HK-2 (cell line): ENCODE measurements at regions not wholly inside any gene's neighbourhood (a gene's known extent, or its start where the extent isn't known, plus 50 kb on each side); places are given as distances from the start of the nearest gene placed in this dataset.
"Not testable (repeated sequence)": the region's sequence is repeated elsewhere in the genome, so short reads cannot be mapped to it uniquely, and the experiment has no call there.

Experiments used
- DNase-seq: peaks from one replicate; pipeline ENCODE4 v3.0.0-alpha.2; 2018; ENCODE audit not compliant: unreplicated experiment

- not testable (repeated sequence) for DNase-seq
Observed at GRCh38 chr5:12660279-12661107, 756.2 kb upstream of the CTNND2 start.

GRCh38 chr5:12659686-12660085 lies 755.4 kb upstream of the CTNND2 start:
- DNase-seq: no peak

- DNase-seq: no peak
Observed at GRCh38 chr5:12658871-12659446, 754.7 kb upstream of the CTNND2 start.

GRCh38 chr5:12657914-12658474 lies 753.7 kb upstream of the CTNND2 start:
- DNase-seq: not testable (repeated sequence)

- DNase-seq: no peak
Observed at GRCh38 chr5:12655675-12656074, 751.4 kb upstream of the CTNND2 start.

- no peak for DNase-seq
Observed at GRCh38 chr5:12652201-12652600, 748.0 kb upstream of the CTNND2 start.

GRCh38 chr5:12648558-12648957 lies 744.3 kb upstream of the CTNND2 start:
- DNase-seq: no peak

GRCh38 chr5:12647613-12648012 lies 743.4 kb upstream of the CTNND2 start:
- DNase-seq: no peak

- no peak for DNase-seq
Observed at GRCh38 chr5:12645582-12645981, 741.3 kb upstream of the CTNND2 start.

- DNase-seq: no peak
Observed at GRCh38 chr5:12636209-12636608, 732.0 kb upstream of the CTNND2 start.

- no peak for DNase-seq
Observed at GRCh38 chr5:12626556-12626955, 722.3 kb upstream of the CTNND2 start.

- DNase-seq: no peak
Observed at GRCh38 chr5:12625667-12626263, 721.5 kb upstream of the CTNND2 start.

- no peak for DNase-seq
Observed at GRCh38 chr5:12624776-12625560, 720.7 kb upstream of the CTNND2 start.

- DNase-seq: no peak
Observed at GRCh38 chr5:12623408-12623807, 719.2 kb upstream of the CTNND2 start.

- DNase-seq: no peak
Observed at GRCh38 chr5:12616093-12616492, 711.8 kb upstream of the CTNND2 start.

GRCh38 chr5:12615141-12615820 lies 711.0 kb upstream of the CTNND2 start:
- DNase-seq: no peak

- DNase-seq: no peak
Observed at GRCh38 chr5:12614608-12615007, 710.4 kb upstream of the CTNND2 start.

GRCh38 chr5:12611132-12611531 lies 706.9 kb upstream of the CTNND2 start:
- DNase-seq: no peak

GRCh38 chr5:12607817-12608216 lies 703.6 kb upstream of the CTNND2 start:
- DNase-seq: not testable (repeated sequence)

GRCh38 chr5:12592228-12592627 lies 688.0 kb upstream of the CTNND2 start:
- DNase-seq: no peak

GRCh38 chr5:12586406-12586805 lies 682.2 kb upstream of the CTNND2 start:
- DNase-seq: no peak
